HEK293 (cell line): ENCODE measurements at regions not wholly inside any gene's neighbourhood (a gene's known extent, or its start where the extent isn't known, plus 50 kb on each side); places are given as distances from the start of the nearest gene placed in this dataset.

ENCODE experiments used
- CTCF ChIA-PET: fragments of 350-600 bp; formaldehyde crosslinking; extraction: SDS; loops from one replicate; lab custom pipeline; 2021; ENCODE audit warnings: antibody characterized with exemption; lab: Yijun Ruan, JAX
- POLR2A ChIA-PET: fragments of 300-600 bp; formaldehyde crosslinking; extraction: SDS; loops from one replicate; lab custom pipeline; 2020; ENCODE audit warnings: antibody characterized with exemption, inconsistent platforms; lab: Yijun Ruan, JAX
- H3K27ac ChIP-seq: fragments of 200-500 bp; sonication (Bioruptor generic); 2 replicates; pipeline ENCODE4 v1.5.1; 2014; ENCODE audit warnings: low read depth, low read length, control low read depth, inconsistent platforms; ENCODE audit errors: extremely low read depth
- H3K36me3 ChIP-seq, 2 experiments: fragments of 200-500 bp in 1 of 2; sonication (Bioruptor generic) in 1 of 2; 1 replicate in 1 of 2; 2 replicates in 1 of 2; pipeline ENCODE4 v1.5.1; 2014 to 2017; ENCODE audit warnings: inconsistent platforms in 2 of 2, low read length in 2 of 2; ENCODE audit not compliant: control insufficient read depth in 2 of 2, insufficient read depth in 1 of 2
- H3K4me1 ChIP-seq: fragments of 200-500 bp; sonication (Bioruptor generic); 2 replicates; pipeline ENCODE4 v1.5.1; 2014; ENCODE audit warnings: mild to moderate bottlenecking, low read length, inconsistent platforms; ENCODE audit not compliant: control insufficient read depth, insufficient read depth
- H3K4me3 ChIP-seq: 2 replicates; pipeline ENCODE4 v1.5.1; 2011; ENCODE audit warnings: low read depth, mild to moderate bottlenecking, control low read depth, low read length, moderate library complexity
- H3K9me3 ChIP-seq: fragments of 200-500 bp; sonication (Bioruptor generic); 2 replicates; pipeline ENCODE4 v1.5.1; 2014; ENCODE audit warnings: low read depth, low read length, inconsistent platforms; ENCODE audit not compliant: control insufficient read depth, insufficient read depth
- AEBP2 ChIP-seq: fragments of 450-650 bp; formaldehyde crosslinking; IDR thresholded peaks from 2 replicates; pipeline ENCODE4 v1.5.1; 2016; ENCODE audit warnings: missing biosample characterization, missing genetic modification characterization, borderline replicate concordance
- BCL6B ChIP-seq: fragments of 450-650 bp; formaldehyde crosslinking; IDR thresholded peaks from 2 replicates; pipeline ENCODE4 v1.5.1; 2017; ENCODE audit warnings: missing biosample characterization, missing genetic modification characterization
- CTCF ChIP-seq: fragments of 450-650 bp; formaldehyde crosslinking; IDR thresholded peaks from 2 replicates; pipeline ENCODE4 v1.5.1; 2016; ENCODE audit warnings: missing biosample characterization, missing genetic modification characterization
- EGR2 ChIP-seq: fragments of 450-650 bp; formaldehyde crosslinking; IDR thresholded peaks from 2 replicates; pipeline ENCODE4 v1.5.1; 2016; ENCODE audit warnings: low read depth, missing biosample characterization, missing genetic modification characterization
- GLI4 ChIP-seq: fragments of 450-650 bp; formaldehyde crosslinking; IDR thresholded peaks from 2 replicates; pipeline ENCODE4 v1.5.1; 2016; ENCODE audit warnings: missing biosample characterization, missing genetic modification characterization
- GLIS2 ChIP-seq: fragments of 450-650 bp; formaldehyde crosslinking; IDR thresholded peaks from 2 replicates; pipeline ENCODE4 v1.5.1; 2016; ENCODE audit warnings: missing biosample characterization, missing genetic modification characterization
- IKZF3 ChIP-seq: fragments of 450-650 bp; IDR thresholded peaks from 2 replicates; pipeline ENCODE4 v1.5.0; 2018; ENCODE audit warnings: missing biosample characterization, mild to moderate bottlenecking, missing genetic modification characterization, moderate library complexity
- KLF1 ChIP-seq: fragments of 450-650 bp; formaldehyde crosslinking; IDR thresholded peaks from 2 replicates; pipeline ENCODE4 v1.5.1; 2016; ENCODE audit warnings: missing biosample characterization, missing genetic modification characterization
- KLF7 ChIP-seq: fragments of 450-650 bp; formaldehyde crosslinking; IDR thresholded peaks from 2 replicates; pipeline ENCODE4 v1.5.1; 2016; ENCODE audit warnings: missing biosample characterization, missing genetic modification characterization, borderline replicate concordance
- KLF9 ChIP-seq: fragments of 450-650 bp; formaldehyde crosslinking; IDR thresholded peaks from 2 replicates; pipeline ENCODE4 v1.5.1; 2016; ENCODE audit warnings: missing biosample characterization, missing genetic modification characterization, low read depth
- PRDM1 ChIP-seq: fragments of 450-650 bp; formaldehyde crosslinking; IDR thresholded peaks from 2 replicates; pipeline ENCODE4; 2016; ENCODE audit warnings: missing biosample characterization, missing genetic modification characterization
- WT1 ChIP-seq: fragments of 450-650 bp; formaldehyde crosslinking; IDR thresholded peaks from 2 replicates; pipeline ENCODE4 v1.5.1; 2016; ENCODE audit warnings: missing biosample characterization, missing genetic modification characterization
- ZNF19 ChIP-seq: fragments of 450-650 bp; formaldehyde crosslinking; IDR thresholded peaks from 2 replicates; pipeline ENCODE4; 2016; ENCODE audit warnings: missing biosample characterization, missing genetic modification characterization, low read depth
- ZNF2 ChIP-seq: fragments of 450-650 bp; formaldehyde crosslinking; IDR thresholded peaks from 2 replicates; pipeline ENCODE4 v1.5.1; 2016; ENCODE audit warnings: missing biosample characterization, missing genetic modification characterization
- ZNF366 ChIP-seq: fragments of 450-650 bp; formaldehyde crosslinking; conservative IDR thresholded peaks from 2 replicates; pipeline ENCODE4 v1.5.1; 2016; ENCODE audit warnings: missing biosample characterization, missing genetic modification characterization
- ZNF510 ChIP-seq: fragments of 450-650 bp; formaldehyde crosslinking; IDR thresholded peaks from 2 replicates; pipeline ENCODE4 v1.5.1; 2018; ENCODE audit warnings: mild to moderate bottlenecking, missing genetic modification characterization, missing biosample characterization; ENCODE audit not compliant: insufficient replicate concordance
- ZNF585B ChIP-seq: fragments of 450-650 bp; formaldehyde crosslinking; IDR thresholded peaks from 2 replicates; pipeline ENCODE4 v1.5.1; 2016; ENCODE audit warnings: missing biosample characterization, missing genetic modification characterization
- ZNF704 ChIP-seq: fragments of 450-650 bp; formaldehyde crosslinking; IDR thresholded peaks from 2 replicates; pipeline ENCODE4 v1.5.1; 2016; ENCODE audit warnings: missing biosample characterization, missing genetic modification characterization
- TF ChIP-seq, protein P1 (sequence below): fragments of 450-650 bp; formaldehyde crosslinking; conservative IDR thresholded peaks from 2 replicates; pipeline ENCODE4 v1.5.1; 2016; ENCODE audit warnings: low read depth, missing biosample characterization, missing genetic modification characterization
- TF ChIP-seq, protein P2 (sequence below): fragments of 450-650 bp; IDR thresholded peaks from 2 replicates; pipeline ENCODE4 v1.5.1; 2018; ENCODE audit warnings: missing biosample characterization, mild to moderate bottlenecking, missing genetic modification characterization
- TF ChIP-seq, protein P3 (sequence below): fragments of 450-650 bp; formaldehyde crosslinking; IDR thresholded peaks from 2 replicates; pipeline ENCODE4 v1.5.1; 2016; ENCODE audit warnings: missing biosample characterization, missing genetic modification characterization

GRCh38 chr18:78675231-78675630 lies 304.4 kb upstream of the SALL3 start:
- H3K27ac ChIP-seq, result no peak overlapping the region
- CTCF ChIA-PET, result no interaction called here

DNA sequence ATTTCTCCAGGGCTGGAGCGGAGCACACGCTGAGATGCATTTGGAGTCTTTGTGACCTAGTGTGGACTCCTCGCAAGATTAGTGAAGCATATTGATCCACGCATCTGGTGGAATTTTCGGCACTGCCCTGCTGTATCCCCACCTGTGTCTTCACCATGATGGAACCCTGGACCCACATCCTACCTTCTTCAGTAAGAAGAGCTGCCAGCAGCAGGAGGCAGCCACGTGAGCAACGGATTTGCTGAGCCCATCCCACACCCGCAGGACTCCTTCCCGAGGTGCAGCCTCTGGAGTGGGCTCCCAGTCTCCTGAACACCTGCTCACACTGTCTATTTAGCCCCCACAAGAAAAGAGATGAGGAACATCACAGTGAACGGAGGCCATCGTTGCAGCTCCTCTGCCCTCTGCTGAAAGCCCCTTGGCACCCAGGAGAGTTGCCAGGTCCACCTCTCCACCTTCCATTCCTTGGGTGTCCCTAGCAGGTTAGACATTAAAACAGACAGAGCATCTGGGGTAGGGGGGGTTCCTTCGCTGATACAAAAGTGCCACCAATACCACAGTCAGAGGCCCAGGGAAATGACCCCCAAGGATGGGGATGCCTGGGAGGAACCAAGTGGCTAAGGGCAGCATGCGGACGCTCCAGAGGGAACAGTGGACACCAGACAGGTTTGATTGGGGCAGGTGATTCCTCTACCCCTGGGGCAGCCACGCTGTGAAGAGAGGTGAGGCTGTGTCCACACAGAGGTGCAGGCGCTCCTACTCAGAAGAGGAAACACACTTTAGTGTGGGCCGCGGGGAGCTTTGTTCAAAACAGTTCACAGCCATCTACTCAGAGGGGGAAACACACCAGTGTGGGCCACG lies 302.8 kb upstream of the SALL3 start:
- POLR2A ChIA-PET, result no interaction called here
- H3K9me3 ChIP-seq, result no peaks in the 10 kb centered on the region
- TF ChIP-seq GLI4 (tag by site-specific recombination), result no peak
- TF ChIP-seq, protein P1, sequence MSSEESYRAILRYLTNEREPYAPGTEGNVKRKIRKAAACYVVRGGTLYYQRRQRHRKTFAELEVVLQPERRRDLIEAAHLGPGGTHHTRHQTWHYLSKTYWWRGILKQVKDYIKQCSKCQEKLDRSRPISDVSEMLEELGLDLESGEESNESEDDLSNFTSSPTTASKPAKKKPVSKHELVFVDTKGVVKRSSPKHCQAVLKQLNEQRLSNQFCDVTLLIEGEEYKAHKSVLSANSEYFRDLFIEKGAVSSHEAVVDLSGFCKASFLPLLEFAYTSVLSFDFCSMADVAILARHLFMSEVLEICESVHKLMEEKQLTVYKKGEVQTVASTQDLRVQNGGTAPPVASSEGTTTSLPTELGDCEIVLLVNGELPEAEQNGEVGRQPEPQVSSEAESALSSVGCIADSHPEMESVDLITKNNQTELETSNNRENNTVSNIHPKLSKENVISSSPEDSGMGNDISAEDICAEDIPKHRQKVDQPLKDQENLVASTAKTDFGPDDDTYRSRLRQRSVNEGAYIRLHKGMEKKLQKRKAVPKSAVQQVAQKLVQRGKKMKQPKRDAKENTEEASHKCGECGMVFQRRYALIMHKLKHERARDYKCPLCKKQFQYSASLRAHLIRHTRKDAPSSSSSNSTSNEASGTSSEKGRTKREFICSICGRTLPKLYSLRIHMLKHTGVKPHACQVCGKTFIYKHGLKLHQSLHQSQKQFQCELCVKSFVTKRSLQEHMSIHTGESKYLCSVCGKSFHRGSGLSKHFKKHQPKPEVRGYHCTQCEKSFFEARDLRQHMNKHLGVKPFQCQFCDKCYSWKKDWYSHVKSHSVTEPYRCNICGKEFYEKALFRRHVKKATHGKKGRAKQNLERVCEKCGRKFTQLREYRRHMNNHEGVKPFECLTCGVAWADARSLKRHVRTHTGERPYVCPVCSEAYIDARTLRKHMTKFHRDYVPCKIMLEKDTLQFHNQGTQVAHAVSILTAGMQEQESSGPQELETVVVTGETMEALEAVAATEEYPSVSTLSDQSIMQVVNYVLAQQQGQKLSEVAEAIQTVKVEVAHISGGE (tag by site-specific recombination), result no peak
- no peak for TF ChIP-seq WT1 (tag by site-specific recombination)
- no peak for TF ChIP-seq ZNF366 (tag by site-specific recombination)
- TF ChIP-seq, protein P2, sequence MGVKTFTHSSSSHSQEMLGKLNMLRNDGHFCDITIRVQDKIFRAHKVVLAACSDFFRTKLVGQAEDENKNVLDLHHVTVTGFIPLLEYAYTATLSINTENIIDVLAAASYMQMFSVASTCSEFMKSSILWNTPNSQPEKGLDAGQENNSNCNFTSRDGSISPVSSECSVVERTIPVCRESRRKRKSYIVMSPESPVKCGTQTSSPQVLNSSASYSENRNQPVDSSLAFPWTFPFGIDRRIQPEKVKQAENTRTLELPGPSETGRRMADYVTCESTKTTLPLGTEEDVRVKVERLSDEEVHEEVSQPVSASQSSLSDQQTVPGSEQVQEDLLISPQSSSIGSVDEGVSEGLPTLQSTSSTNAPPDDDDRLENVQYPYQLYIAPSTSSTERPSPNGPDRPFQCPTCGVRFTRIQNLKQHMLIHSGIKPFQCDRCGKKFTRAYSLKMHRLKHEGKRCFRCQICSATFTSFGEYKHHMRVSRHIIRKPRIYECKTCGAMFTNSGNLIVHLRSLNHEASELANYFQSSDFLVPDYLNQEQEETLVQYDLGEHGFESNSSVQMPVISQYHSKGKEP (tag by site-specific recombination), result no peak
- TF ChIP-seq, protein P3, sequence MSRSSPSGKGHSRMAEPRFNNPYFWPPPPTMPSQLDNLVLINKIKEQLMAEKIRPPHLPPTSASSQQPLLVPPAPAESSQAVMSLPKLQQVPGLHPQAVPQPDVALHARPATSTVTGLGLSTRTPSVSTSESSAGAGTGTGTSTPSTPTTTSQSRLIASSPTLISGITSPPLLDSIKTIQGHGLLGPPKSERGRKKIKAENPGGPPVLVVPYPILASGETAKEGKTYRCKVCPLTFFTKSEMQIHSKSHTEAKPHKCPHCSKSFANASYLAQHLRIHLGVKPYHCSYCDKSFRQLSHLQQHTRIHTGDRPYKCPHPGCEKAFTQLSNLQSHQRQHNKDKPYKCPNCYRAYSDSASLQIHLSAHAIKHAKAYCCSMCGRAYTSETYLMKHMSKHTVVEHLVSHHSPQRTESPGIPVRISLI (tag by site-specific recombination), result no peak
- TF ChIP-seq ZNF19 (tag by site-specific recombination), result no peak
- no peak for TF ChIP-seq KLF9 (tag by site-specific recombination)
- no peak for TF ChIP-seq CTCF (tag by site-specific recombination)
- no peak for TF ChIP-seq ZNF2 (tag by site-specific recombination)
- no peak for TF ChIP-seq GLIS2 (tag by site-specific recombination)
- TF ChIP-seq BCL6B (tag by site-specific recombination), result no peak
- no peak for TF ChIP-seq IKZF3 (tag by site-specific recombination)
- no peak for TF ChIP-seq ZNF585B (tag by site-specific recombination)

More at GRCh38 chr18:78675231-78675630, 304.4 kb upstream of the SALL3 start:
- Histone ChIP-seq H3K4me3 (no peak overlapping the region), H3K4me1 (no peaks in the 10 kb centered on the region), H3K36me3 (no peaks in the 10 kb centered on the region), H3K9me3 (no peaks in the 10 kb centered on the region)
- POLR2A ChIA-PET, result no interaction called here
- TF ChIP-seq ZNF510 (tag by site-specific recombination), result no peak
- TF ChIP-seq KLF7, result no peak
- TF ChIP-seq EGR2 (tag by site-specific recombination), result no peak
- TF ChIP-seq ZNF704 (tag by site-specific recombination), result no peak
- TF ChIP-seq PRDM1, result no peak
- TF ChIP-seq KLF1 (tag by site-specific recombination), result no peak
- no peak for TF ChIP-seq AEBP2 (tag by site-specific recombination)
- TF ChIP-seq KLF9 (tag by site-specific recombination), result no peak

More for the DNA sequence above, 302.8 kb upstream of the SALL3 start:
- CTCF ChIA-PET, result no interaction called here
- Histone ChIP-seq H3K27ac (no peak overlapping the region), H3K4me1 (no peaks in the 10 kb centered on the region), H3K4me3 (no peak overlapping the region), H3K36me3 (no peaks in the 10 kb centered on the region)
